HUDEP-2 (cell line): ENCODE measurements at regions not wholly inside any gene's neighbourhood (a gene's known extent, or its start where the extent isn't known, plus 50 kb on each side); places are given as distances from the start of the nearest gene placed in this dataset.
A peak's percentile ranks its signal among the peaks of the same experiment; 100 is the strongest.
"Not testable (repeated sequence)": the region's sequence is repeated elsewhere in the genome, so short reads cannot be mapped to it uniquely, and the experiment has no call there.

Experiments
- DNase-seq, 76 experiments: peaks; one replicate each; lab custom pipeline; 2025; ENCODE audit not compliant: unreplicated experiment in 76 of 76; lab: John Stamatoyannopoulos, UW

DNA sequence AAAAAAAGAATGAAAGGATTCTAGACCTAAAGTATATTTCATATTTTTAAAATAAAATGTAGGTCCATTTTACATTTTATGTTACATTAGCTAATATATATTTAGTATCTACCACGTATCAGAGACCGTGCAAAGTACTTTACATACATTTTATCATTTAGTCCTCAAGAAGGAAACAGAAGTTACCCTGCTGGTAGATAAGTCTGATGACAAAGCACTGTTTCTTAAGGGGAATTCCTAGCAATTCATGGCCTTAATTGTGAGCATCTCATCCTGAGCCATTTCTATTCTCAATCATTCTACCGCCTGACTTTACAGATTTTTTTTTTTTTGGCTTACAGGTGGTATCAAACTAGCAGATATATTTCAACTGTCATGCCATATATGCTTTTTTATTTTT is 367.7 kb downstream of the PRELID2 start:
- DNase-seq: no peak

DNA sequence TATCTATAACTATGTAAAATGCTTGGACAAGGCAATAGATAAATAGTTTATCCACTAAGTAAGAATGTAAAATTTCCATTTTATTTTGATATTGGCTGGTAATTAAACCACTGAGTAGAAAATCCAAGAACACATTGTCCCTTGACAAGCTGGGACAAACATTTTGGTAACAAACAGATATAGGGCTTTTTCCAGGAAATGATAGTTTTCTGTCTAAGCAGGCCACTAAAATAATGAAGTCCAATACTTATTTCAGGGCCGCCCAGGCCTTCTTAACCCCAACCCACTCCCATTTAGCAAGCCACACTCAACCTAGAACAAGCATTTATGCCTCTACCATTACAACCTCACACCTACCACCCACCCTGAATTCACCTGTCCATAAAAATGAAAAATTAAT is 368.6 kb downstream of the PRELID2 start:
- DNase-seq: no peak

DNA sequence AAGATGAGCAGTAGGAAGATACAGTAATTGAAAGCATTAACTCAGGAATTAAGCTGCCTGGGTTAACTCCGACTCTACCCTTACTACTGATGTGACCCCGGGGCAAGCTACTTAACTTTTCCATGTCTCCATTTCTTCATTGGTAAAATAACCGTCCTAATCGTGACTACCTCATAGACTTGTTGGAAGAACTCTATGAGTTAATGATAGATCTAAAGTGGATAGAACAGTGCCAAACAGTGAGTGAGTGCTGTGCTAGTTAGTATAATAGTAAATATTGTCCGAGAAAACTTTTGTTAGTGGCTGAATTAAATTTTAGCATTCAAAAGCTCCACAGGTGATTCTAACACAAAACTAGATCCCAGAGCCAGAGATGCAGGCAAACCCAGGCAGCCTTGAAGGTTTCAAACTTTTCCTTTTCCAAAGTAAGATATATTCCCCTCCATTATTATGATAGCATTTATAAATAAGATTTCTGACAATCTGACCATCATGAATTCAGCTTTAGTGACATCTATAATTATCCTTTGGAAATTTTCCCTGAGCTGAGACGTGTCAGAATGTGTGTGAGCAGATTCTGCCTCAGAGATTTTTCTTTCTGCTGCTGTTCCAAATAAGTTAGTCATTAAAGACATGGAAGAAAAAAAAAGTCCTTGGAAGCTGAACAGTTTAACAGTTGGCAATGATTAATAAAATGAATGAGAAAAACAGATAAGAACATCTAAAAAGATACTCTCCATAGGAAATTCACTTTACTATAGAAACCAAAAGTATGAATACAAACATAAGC is 369.5 kb downstream of the PRELID2 start:
- no peak for DNase-seq

DNA sequence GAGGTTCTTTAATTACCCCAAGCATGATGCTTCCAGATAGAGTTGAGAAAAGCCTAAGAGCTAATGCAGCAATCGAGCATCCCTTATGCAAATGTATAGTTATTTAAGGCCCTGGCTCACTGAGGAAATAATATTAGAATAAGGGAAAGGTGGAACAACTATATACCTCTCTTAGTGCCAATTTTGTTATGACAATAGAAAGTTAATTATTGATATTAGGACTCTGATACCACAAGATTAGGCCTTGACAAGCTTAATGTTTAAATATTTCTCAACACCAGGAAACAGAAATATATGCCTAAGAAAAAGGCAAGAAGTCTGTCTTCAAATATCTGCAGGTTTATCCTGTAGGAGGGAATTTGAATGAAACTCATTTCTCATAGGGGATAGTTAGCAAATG is 371.0 kb downstream of the PRELID2 start:
- DNase-seq: no peak

DNA sequence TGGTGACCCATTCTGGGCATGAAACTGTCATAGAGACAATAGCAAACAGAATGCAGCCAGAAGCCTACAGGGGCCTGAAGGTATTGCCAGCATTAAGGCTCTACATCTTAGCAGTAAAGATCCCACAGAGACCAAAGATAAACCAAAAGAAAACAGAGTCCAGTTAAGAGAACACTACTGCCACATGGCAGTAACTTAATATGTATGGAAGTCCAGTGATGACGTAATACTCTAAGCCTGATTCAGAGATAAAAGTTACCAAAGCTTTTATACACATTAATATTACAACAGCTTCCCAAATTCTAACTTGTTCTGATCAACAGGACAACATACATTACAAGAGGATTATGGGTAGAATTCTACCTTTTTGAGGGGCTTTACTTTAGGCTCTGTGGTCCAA is 371.5 kb downstream of the PRELID2 start:
- DNase-seq: peak in 1 of 76 experiments; percentile 1

DNA sequence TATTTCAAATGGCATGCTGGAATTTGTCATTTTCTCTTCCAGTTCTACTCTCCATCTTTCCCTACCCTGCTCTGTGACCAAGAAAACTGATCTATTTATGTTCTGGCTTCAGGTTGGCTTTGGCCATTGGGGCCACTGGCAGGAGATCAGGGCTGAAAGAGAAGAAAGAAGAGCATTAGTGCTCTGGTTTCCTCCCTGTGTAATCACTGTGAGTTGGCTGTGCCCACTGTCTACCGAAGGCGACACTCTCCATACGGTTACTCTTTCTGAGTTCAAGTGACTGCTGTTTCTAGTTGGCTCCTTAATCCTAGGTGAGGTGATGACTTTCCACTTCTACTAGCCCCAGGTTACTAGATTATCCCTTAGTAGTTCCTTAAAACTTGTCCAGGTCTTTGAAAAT is 372.6 kb downstream of the PRELID2 start:
- no peak for DNase-seq

DNA sequence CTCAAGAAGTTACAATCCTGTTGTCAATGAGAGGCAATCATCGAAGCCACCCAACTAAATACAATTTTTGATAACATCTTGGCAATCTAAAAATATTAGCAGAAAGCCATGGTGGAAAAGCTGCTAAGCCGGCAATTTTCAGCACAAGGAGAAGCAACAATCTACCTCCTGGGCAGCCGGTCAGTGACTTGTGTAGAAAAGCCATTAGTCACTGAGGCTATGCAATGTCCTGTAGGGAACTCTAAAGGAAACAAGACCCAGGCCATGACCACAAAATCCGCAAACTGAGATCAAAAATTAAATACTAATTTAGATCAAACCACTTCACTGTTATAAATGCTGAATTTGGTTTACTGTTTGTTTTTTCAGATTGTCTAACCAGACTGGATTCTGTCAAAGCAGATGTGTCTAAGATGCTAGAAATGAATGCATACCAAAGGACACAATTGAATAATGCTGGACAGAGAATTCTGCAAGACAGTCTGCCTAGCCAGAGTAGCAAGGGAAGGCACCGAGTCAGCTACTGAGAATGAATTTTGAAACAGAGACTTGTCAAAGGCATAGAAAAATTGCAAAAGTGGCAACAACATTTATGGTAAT is 384.8 kb downstream of the PRELID2 start:
- DNase-seq: no peak

DNA sequence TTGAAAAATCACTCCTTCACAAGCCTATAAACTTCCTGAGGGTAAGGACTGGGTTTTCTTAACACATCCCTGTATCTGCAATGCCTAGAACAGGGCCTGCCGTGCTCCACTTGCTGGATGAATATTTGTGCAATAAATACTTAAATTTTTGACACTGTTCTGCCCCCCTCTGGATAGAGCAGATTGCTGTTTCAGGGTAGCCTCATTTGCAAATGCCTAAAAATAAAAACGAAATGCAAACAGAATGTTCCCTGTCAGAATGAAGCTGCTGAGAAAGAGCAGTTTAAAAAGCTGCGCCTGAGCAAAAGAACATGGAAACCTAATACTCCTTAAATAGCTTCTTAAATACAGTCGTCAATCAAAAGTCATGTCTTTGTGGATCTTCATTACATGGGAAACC is 385.3 kb downstream of the PRELID2 start:
- DNase-seq: no peak

DNA sequence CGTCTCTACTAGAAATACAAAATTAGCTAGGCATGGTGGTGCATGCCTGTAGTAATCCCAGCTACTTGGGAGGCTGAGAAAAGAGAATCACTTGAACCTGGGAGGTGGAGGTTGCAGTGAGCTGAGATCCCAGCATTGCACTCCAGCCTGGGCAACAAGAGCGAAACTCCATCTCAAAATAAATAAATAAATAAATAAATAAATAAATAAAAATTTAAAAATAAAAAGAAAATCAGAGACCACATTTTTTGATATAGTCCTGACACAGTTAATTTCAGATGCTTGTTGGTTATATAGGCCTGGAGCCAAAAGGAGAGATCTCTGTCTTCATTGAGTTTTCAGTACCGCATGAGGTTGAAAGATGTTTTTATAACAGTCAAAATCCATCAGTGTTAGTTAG is 388.3 kb downstream of the PRELID2 start:
- DNase-seq: not testable (repeated sequence)

DNA sequence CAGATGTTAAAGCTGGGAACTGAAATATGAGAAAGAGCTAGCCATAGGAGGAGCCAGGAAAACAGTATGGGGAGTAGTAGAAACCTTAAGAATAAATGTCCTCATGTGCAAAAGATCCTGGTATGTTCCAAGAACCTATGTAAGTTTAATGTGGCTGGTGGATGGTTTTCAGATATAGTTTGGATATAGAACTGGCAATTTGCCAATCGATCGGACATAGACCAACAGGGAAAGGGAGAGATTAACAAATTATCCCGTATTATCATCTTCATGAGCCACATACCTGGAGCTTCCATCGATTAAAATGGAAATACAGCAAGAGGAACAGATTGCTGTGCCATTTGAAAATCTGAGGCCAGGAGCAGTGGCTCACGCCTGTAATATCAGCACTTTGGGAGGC is 388.7 kb downstream of the PRELID2 start:
- DNase-seq: no peak

DNA sequence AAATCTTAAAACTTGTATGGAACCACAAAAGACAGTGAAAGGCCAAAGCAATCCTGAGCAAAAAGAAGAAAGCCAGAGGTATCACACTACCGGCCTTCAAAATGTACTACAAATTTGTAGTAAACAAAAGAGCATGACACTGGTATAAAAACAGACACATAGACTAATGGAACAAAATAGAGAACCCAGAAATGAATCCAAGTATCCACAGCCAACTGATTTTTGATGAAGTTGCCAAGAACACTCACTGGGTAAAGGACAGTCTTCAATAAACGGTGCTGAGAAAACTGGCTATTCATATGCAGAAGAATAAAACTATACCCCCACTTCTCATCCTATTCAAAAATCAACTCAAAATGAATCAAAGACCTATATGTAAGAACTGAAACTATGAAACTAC is 390.1 kb downstream of the PRELID2 start:
- DNase-seq: no peak

DNA sequence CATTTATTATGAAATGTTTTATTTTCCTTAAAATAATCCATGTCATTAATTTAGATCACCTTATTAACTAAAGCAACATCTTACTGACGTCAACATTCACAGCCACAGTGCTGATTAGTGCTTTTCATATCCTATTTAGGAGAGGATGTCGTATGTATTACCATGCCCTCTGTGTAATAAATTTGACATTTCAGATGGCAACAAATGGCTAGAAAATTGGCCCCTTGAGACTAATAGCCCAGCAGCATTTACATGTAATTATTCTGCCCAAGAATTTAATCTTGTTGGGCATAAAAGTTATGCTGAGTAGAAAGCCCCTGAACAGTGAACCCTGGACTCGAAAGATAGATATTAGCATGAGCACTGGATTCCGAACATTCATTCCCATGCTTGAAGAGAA is 391.2 kb downstream of the PRELID2 start:
- DNase-seq: no peak

DNA sequence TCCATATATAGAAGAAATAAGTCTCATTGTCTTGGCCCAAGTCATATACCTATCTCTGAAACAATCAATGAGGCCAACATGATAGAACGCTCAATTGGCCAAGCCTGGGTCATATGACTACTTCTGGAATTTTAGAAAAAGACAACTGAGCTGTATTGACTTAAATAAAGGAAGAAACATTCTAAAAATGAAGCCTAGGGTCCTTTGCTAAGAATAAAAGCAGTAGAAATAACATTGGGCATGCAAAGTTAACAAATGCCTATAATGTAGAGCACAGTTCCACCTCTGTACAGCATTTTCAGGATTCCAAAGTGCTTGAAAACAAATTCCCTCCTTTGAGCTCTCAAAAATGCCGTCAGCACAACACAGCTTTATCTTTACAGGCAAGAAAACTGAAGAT is 391.8 kb downstream of the PRELID2 start:
- no peak for DNase-seq

DNA sequence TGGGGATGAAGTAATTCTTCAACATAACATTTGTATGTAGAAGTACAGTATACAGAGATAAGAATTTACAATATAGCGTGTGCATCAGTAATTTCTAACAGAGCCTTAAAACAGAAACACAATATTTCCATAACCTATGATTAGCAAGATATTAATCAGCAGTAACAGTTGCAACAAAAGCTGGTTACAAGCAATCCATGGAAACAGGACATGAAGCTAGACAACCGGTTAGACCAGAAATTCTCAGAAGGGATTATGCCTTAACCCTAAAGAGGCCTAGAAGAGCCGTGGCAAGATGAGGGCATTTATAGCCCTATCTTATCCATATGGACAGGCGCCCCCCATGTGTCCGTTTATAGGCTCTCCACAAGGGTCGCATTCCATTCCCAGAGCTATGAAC is 392.5 kb downstream of the PRELID2 start:
- not testable (repeated sequence) for DNase-seq

DNA sequence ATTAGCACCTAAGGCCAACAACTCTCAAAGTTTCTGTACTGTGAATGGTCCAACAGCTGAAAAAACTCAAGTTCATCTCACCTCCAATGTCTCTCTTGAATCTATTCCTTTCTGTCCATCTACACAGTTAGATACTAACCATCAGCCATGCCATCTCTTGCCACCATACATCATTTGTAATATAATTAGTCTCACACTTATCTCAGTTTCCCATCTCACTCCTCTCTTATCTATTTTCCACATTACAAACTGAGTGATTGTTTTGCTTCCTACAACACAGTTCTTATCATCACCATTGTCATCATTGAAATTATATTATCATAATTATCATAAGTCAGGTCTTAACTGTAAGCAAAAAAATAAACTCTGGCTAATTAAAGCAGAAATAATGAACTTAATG is 393.9 kb downstream of the PRELID2 start:
- no peak for DNase-seq

DNA sequence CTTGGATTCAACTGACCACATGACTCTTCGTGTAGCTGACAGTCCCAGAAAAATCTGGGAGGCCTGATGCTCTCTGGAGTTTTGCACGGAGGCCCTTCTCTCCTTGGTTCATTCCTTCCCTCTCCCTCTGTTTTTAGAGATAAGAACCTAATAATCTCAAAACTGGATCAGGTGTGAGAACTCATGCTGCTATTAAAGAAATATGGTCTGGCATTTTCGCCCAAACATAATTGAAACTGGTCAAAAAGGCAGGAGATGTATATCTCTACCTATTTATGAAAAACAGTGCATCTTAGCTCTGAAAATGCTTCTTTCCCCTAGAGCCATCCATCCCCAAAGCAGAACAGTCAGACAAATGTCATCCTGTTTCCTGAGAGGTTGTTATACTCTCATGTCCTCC is 397.5 kb downstream of the PRELID2 start:
- no peak for DNase-seq

DNA sequence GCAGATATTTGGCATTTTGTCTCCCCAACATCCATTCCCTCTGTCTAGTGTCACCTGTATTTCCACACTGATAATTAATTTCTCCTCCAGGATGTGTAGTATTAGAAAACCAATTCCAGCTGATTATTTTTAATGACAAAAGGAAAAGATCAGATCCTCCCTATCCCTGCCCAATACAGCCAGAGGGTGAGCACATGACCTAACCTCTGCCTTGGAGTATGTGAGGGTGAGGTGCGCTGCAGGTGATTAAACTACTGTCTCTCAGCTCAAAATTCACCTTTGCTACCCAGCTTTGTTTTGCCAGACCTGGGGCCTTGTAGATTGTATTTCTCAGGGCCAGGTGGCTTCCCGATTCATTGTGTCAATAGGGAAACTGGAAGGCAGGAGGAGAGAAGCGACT is 402.1 kb downstream of the PRELID2 start:
- DNase-seq: no peak

DNA sequence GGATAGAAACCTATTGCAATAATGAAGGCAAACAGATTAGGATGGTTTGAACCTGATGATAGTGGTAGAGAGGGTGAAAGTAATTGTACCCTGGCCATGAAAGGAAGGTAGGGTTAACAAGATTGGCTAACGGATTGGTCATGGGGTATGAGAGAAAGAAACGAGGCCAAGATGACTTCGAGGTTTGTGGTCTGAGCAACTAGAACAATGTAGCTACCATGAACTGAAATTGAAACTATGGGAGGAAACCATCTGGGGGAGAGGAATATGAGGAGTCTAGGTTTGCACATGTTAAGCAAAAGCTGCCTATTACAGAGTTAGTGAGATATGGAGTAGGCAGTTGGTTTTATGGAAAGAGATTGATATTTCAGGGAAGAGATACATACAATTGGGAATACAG is 406.0 kb downstream of the PRELID2 start:
- DNase-seq: no peak

DNA sequence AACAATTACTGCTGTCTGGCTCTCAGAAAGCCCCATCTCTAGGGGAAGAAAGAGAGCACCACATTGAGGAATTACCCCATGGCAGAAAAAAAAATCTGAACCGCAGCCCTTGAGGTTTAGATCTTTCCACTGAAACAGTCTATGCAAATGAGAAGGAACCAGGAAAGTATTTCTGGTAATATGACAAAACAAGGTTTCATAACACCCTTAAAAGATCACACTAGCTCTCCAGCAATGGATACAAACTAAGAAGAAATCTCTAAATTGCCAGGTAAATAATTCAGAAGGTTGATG is 427.1 kb downstream of the PRELID2 start:
- no peak for DNase-seq

DNA sequence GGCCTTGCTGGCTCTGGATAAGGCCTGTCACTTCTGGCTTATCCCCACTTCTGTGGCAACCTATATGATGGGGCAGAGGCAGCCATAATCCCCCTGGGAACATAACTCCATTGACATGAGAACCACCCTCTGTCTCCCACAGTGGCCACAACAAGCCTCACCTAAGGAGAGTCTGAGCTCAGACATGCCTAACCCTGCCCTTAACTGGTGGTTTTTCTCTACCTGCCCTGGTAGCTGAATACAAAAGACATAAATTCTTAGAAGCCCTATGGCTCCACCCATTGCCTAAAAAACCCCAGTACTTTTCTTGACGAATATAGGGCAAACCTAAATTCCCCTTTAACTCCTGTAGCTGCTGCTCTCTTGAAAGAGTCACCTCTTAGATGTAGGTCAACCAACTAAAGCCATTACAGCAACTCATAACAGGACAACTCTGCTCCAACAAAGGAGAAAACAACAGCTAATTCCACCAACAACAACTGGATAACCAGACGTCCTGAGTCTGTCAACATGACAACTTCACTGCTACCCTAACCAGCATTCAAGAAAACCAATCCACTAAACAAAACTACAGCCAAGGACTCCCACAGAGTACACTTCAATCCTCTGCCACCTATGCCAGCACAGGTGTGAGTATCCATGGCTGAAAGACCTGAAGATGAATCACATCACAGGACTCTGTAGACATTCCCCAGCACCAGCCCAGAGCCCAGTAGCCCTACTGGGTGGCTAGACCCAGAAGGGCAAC is 427.7 kb downstream of the PRELID2 start:
- DNase-seq: no peak

DNA sequence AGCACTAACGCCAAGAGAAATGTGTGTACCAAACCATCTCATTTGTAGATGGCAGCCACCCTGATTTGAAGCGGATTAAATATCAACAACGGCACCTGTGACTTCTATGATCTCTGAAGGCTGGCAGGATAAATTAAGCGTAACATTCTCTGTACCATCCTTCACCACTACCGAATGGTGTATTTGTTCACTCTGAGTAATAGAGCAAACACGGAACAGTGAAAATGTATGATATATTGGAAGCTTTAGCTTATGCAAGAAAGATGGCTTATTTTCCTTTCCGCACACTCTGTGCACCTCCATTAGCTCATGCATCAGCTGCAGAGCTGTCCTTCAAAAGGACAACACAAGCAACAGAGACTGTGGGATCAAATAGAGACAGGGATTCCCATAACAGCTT is 431.1 kb downstream of the PRELID2 start:
- no peak for DNase-seq

DNA sequence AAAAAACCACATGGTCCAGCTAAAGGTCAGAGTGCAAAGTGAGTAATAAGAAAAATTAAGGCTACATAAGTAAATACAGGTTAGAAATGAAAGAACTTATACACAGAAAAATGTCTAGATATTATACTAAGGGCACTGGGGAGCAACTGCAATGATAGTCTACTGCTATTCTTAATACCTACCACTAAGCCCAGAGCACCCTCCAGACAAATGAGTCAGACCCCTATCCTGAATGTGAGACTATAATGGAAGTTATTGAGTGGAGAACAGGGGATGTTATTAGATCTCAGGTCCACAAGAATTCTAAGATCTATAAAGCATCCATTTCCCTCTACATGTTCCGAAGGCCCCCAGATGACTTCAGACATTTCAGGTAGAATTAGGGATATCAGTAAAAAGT is 438.3 kb downstream of the PRELID2 start:
- no peak for DNase-seq
